SU-DHL-6 (cell line): ENCODE measurements at regions not wholly inside any gene's neighbourhood (a gene's known extent, or its start where the extent isn't known, plus 50 kb on each side); places are given as distances from the start of the nearest gene placed in this dataset.

Experiments
- CTCF ChIP-seq: fragments of 200-600 bp; sonication (generic); IDR thresholded peaks from one replicate; pipeline ENCODE4 v1.5.1; 2017; ENCODE audit warnings: antibody characterized with exemption, mild to moderate bottlenecking, low read length, moderate library complexity; ENCODE audit not compliant: insufficient read depth, poor library complexity, severe bottlenecking
- EZH2phosphoT487 ChIP-seq: fragments of 200-600 bp; sonication (generic), shearing (Covaris generic); conservative IDR thresholded peaks from 2 replicates; pipeline ENCODE4 v1.6.1; 2018; ENCODE audit warnings: mild to moderate bottlenecking, antibody characterized with exemption, low read length, moderate library complexity, mixed read lengths

- TF ChIP-seq CTCF (no peak), EZH2phosphoT487 (no peak)
Measured at GRCh38 chrX:57964975-57965374, 54.7 kb upstream of the ZXDA start.
